GM23248 (cell line): ENCODE measurements at regions not wholly inside any gene's neighbourhood (a gene's known extent, or its start where the extent isn't known, plus 50 kb on each side); places are given as distances from the start of the nearest gene placed in this dataset.

ENCODE experiments used
- EZH2 ChIP-seq: fragments of 200-600 bp; sonication (generic); IDR thresholded peaks from 2 replicates; pipeline ENCODE4 v1.6.1; 2018; ENCODE audit warnings: antibody characterized with exemption, mild to moderate bottlenecking; ENCODE audit not compliant: insufficient read depth, poor library complexity, severe bottlenecking
- EZH2phosphoT487 ChIP-seq: fragments of 200-600 bp; sonication (generic); IDR thresholded peaks from 2 replicates; pipeline ENCODE4 v1.6.1; 2018; ENCODE audit warnings: antibody characterized with exemption, moderate library complexity, mild to moderate bottlenecking, low read depth; ENCODE audit not compliant: insufficient read depth

GRCh38 chr14:87309557-87309956 is 683.4 kb downstream of the GALC start:
- no peak for TF ChIP-seq EZH2
- TF ChIP-seq EZH2phosphoT487: no peak
